ENCODE measurements at regions not wholly inside any gene's neighbourhood (a gene's known extent, or its start where the extent isn't known, plus 50 kb on each side); places are given as distances from the start of the nearest gene placed in this dataset.

GRCh38 chr6:27059621-27060425 is 187.7 kb upstream of the PRSS16 start:
- ChIA-PET RAD21 (ENCODE audit: unreplicated experiment) (interaction anchor here (0.6 to 1.5 kb wide), 2 partner anchors 22 to 464 kb away, joined by 3 read pairs; no protein-coding TSS in a partner anchor), POLR2A (interaction anchor here (1.1 to 1.5 kb wide), 3 partner anchors 8 to 1040 kb away, joined by 3 to 7 read pairs (median 4); a partner anchor contains a TSS), CTCF (interaction anchor here (1.0 to 4.6 kb wide), 4 partner anchors 9 to 487 kb away, joined by 3 to 21 read pairs (median 3); no protein-coding TSS in a partner anchor), SMC1A (ENCODE audit: uncharacterized antibody, unreplicated experiment) (interaction anchor here (0.6 to 1.7 kb wide), 7 partner anchors 8 to 27 kb away, joined by 3 to 8 read pairs (median 4); no protein-coding TSS in a partner anchor)
- Histone ChIP-seq H3K4me3 (no peak overlapping the region), H3K4me1 (ENCODE audit: control insufficient read depth, insufficient read depth, low read length) (no peaks in the 10 kb centered on the region), H3K9ac (ENCODE audit: control insufficient read depth, insufficient read depth, low read length) (no peak overlapping the region), H2AFZ (ENCODE audit: control insufficient read depth, low read depth, low read length) (peak overlapping the region; percentile 10; the same call in 1 of the 2 replicates), H3K4me2 (ENCODE audit: control insufficient read depth, insufficient read depth) (no peak overlapping the region), H3K79me2 (ENCODE audit: control insufficient read depth, insufficient read depth, low read length) (no peaks in the 10 kb centered on the region), H4K20me1 (ENCODE audit: control insufficient read depth, insufficient read depth) (no peaks in the 10 kb centered on the region), H3K27ac (ENCODE audit: control insufficient read depth, insufficient read depth) (no peak overlapping the region), H3K27me3 (replicated peaks in 1 of 2; ENCODE audit: control insufficient read depth in 2 of 2, insufficient read depth in 2 of 2, low read length in 1 of 2) (no peaks in the 10 kb centered on the region), H3K36me3 (ENCODE audit: control insufficient read depth in 2 of 2, insufficient read depth in 2 of 2, low read length in 1 of 2) (no peaks in the 10 kb centered on the region), H3K9me3 (replicated peaks; ENCODE audit: control insufficient read depth, insufficient read depth, low read length) (no peaks in the 10 kb centered on the region)
- no peak for DNase-seq (ENCODE audit: low read depth, low spot score)
- BruUV-seq (replicated peaks): no TSS peak
- FAIRE-seq: no peak
- TF ChIP-seq ZNF592 (IDR thresholded peaks at IDR 0.05): peak; percentile 96
- TF ChIP-seq ATF2 (IDR thresholded peaks at IDR 0.05; ENCODE audit: low read length): no peak
- TF ChIP-seq PRDM15 (CRISPR knock-in tag; IDR thresholded peaks at IDR 0.05): 0 out of 2 replicates have a peak, but pooled peaks have one; percentile 31
- peak; percentile 79 for TF ChIP-seq ZNF687 (IDR thresholded peaks at IDR 0.05)
- no peak for TF ChIP-seq SMC3 (IDR thresholded peaks at IDR 0.05; ENCODE audit: borderline replicate concordance, low read length)
- in situ Hi-C loops (cut with MboI) (no loop called here), intact Hi-C loops (cut with micrococcal nuclease; ENCODE audit: unreplicated experiment) (no loop called here)
- ATAC-seq: peak; percentile 39; the same call in 2 of the 3 replicates
- 54% methylated on average over 10 of the region's 10 CpGs for WGBS (ENCODE audit: insufficient coverage, insufficient replicate concordance, low lambda C conversion rate, missing lambda C conversion rate)
